ENCODE measurements at regions not wholly inside any gene's neighbourhood (a gene's known extent, or its start where the extent isn't known, plus 50 kb on each side); places are given as distances from the start of the nearest gene placed in this dataset.
"Not testable (repeated sequence)": the region's sequence is repeated elsewhere in the genome, so short reads cannot be mapped to it uniquely, and the experiment has no call there.

GRCh38 chr15:58323321-58323720 is 108.5 kb upstream of the LIPC start:
- TF ChIP-seq CTCF, EZH2 (IDR thresholded peaks at IDR 0.05): not testable (repeated sequence)

All from neural progenitor cell (in vitro differentiated cells).